Caco-2 (cell line): ENCODE measurements at regions not wholly inside any gene's neighbourhood (a gene's known extent, or its start where the extent isn't known, plus 50 kb on each side); places are given as distances from the start of the nearest gene placed in this dataset.

Experiments used
- BruUV-seq: library from RNA; stranded (reverse); fragments of 400-500 nt; replicated peaks from 2 replicates; lab custom pipeline; 2021; lab: Mats Ljungman, UMichigan
- CTCF ChIA-PET: fragments of 300-600 bp; sonication (Branson Sonifier 250); formaldehyde crosslinking; loops from one replicate; lab custom pipeline; 2022; ENCODE audit warnings: antibody characterized with exemption; lab: Charles Lee
- POLR2A ChIA-PET: fragments of 300-600 bp; sonication (Branson Sonifier 250); formaldehyde crosslinking; loops from one replicate; lab custom pipeline; 2022; ENCODE audit warnings: antibody characterized with exemption; lab: Charles Lee
- DNase-seq, 2 experiments: peaks; one replicate each; pipeline versions ENCODE4 v3.0.0 to v3.0.0-alpha.2; 2020 to 2022
- H3K27me3 ChIP-seq: replicated peaks from 2 replicates; pipeline ENCODE4 v1.6.0; 2011; ENCODE audit warnings: low read length; ENCODE audit not compliant: control insufficient read depth, insufficient read depth
- H3K36me3 ChIP-seq: 2 replicates; pipeline ENCODE4 v1.5.1; 2011; ENCODE audit warnings: low read length; ENCODE audit not compliant: control insufficient read depth, insufficient read depth
- H3K4me1 ChIP-seq: fragments of 250-450 bp; sonication (Bioruptor Pico); 2 replicates; pipeline ENCODE4 v1.5.1; 2020; ENCODE audit warnings: mild to moderate bottlenecking
- H3K4me3 ChIP-seq: 2 replicates; pipeline ENCODE4 v1.5.1; 2011; ENCODE audit warnings: low read depth, mild to moderate bottlenecking, control low read depth, low read length
- H3K9me3 ChIP-seq: fragments of 250-450 bp; sonication (Bioruptor Pico); 2 replicates; pipeline ENCODE4 v1.5.1; 2020; ENCODE audit warnings: mild to moderate bottlenecking, moderate library complexity
- H3K27ac Mint-ChIP-seq: one replicate; pipeline ENCODE4 v1.8.0; 2022; ENCODE audit warnings: mixed read lengths; ENCODE audit not compliant: unreplicated experiment
- H3K27me3 Mint-ChIP-seq: one replicate; pipeline ENCODE4 v1.8.0; 2022; ENCODE audit warnings: mixed read lengths; ENCODE audit not compliant: insufficient read depth, unreplicated experiment
- H3K36me3 Mint-ChIP-seq: one replicate; pipeline ENCODE4 v1.8.0; 2022; ENCODE audit warnings: mild to moderate bottlenecking, mixed read lengths; ENCODE audit not compliant: insufficient read depth, unreplicated experiment
- H3K4me1 Mint-ChIP-seq: one replicate; pipeline ENCODE4 v1.8.0; 2022; ENCODE audit warnings: low read depth, mixed read lengths; ENCODE audit not compliant: unreplicated experiment
- H3K4me3 Mint-ChIP-seq: one replicate; pipeline ENCODE4 v1.8.0; 2022; ENCODE audit warnings: mild to moderate bottlenecking, moderate library complexity, mixed read lengths; ENCODE audit not compliant: unreplicated experiment
- H3K9me3 Mint-ChIP-seq: one replicate; pipeline ENCODE4 v1.8.0; 2022; ENCODE audit warnings: mixed read lengths; ENCODE audit not compliant: unreplicated experiment
- CTCF ChIP-seq, 2 experiments: fragments of 200-600 bp in 1 of 2; IDR thresholded peaks; 1 replicate in 1 of 2; 2 replicates in 1 of 2; pipeline versions ENCODE4 v1.5.1 to v1.8.0; 2011 to 2022; ENCODE audit warnings: antibody characterized with exemption in 1 of 2, control low read depth in 1 of 2, inconsistent platforms in 1 of 2, low read depth in 1 of 2, low read length in 1 of 2, mild to moderate bottlenecking in 1 of 2, moderate library complexity in 1 of 2; ENCODE audit not compliant: insufficient read depth in 1 of 2, severe bottlenecking in 1 of 2, unreplicated experiment in 1 of 2
- intact Hi-C: fragments of 100-400 bp; cut with micrococcal nuclease; formaldehyde crosslinking; loops from one replicate; pipeline ENCODE4 v1.10.0; 2022; ENCODE audit not compliant: unreplicated experiment

- peaks cover 10% of the 10 kb centered on the region for H3K9me3 Mint-ChIP-seq
- no peak overlapping the region for H3K4me3 ChIP-seq
- H3K9me3 ChIP-seq = no peaks in the 10 kb centered on the region
- intact Hi-C loops = no loop called here
- DNase-seq = no peak
- no peaks in the 10 kb centered on the region for H3K27me3 Mint-ChIP-seq
- no peaks in the 10 kb centered on the region for H3K27me3 ChIP-seq
- peaks cover 9% of the 10 kb centered on the region; the same call in 1 of the 2 replicates for H3K4me1 ChIP-seq
- no peaks in the 10 kb centered on the region for H3K36me3 Mint-ChIP-seq
- H3K4me1 Mint-ChIP-seq = no peaks in the 10 kb centered on the region
- TF ChIP-seq CTCF (IDR thresholded peaks at IDR 0.05; ENCODE audit: insufficient read depth in 1 of 2, low read depth in 1 of 2, low read length in 1 of 2, severe bottlenecking in 1 of 2, unreplicated experiment in 1 of 2) = no peak
- H3K36me3 ChIP-seq = no peaks in the 10 kb centered on the region
- ChIA-PET CTCF (no interaction called here), POLR2A (no interaction called here)
- no peak overlapping the region for H3K4me3 Mint-ChIP-seq
- no peak overlapping the region for H3K27ac Mint-ChIP-seq
- BruUV-seq = no TSS peak
Observed at GRCh38 chr3:53422954-53423698, 71.3 kb upstream of the CACNA1D start.

GRCh38 chr3:53425936-53426335 lies 68.5 kb upstream of the CACNA1D start:
- Mint-ChIP-seq H3K27ac (no peak overlapping the region), H3K27me3 (peaks cover 10% of the 10 kb centered on the region), H3K4me3 (no peak overlapping the region), H3K4me1 (no peaks in the 10 kb centered on the region), H3K36me3 (no peaks in the 10 kb centered on the region), H3K9me3 (peaks cover 10% of the 10 kb centered on the region)
- no peaks in the 10 kb centered on the region; the same call in 1 of the 2 replicates for H3K27me3 ChIP-seq
- no peak for TF ChIP-seq CTCF (IDR thresholded peaks at IDR 0.05; ENCODE audit: insufficient read depth in 1 of 2, low read depth in 1 of 2, low read length in 1 of 2, severe bottlenecking in 1 of 2, unreplicated experiment in 1 of 2)
- intact Hi-C loops = no loop called here
- POLR2A ChIA-PET = no interaction called here
- CTCF ChIA-PET = no interaction called here
- DNase-seq = no peak
- H3K4me1 ChIP-seq = peaks cover 9% of the 10 kb centered on the region; the same call in 1 of the 2 replicates
- BruUV-seq = no TSS peak
- H3K9me3 ChIP-seq = no peaks in the 10 kb centered on the region
- no peaks in the 10 kb centered on the region for H3K36me3 ChIP-seq
- no peak overlapping the region for H3K4me3 ChIP-seq

- no peaks in the 10 kb centered on the region for H3K4me1 Mint-ChIP-seq
- H3K27ac Mint-ChIP-seq = no peak overlapping the region
- no peaks in the 10 kb centered on the region for H3K36me3 Mint-ChIP-seq
- Histone ChIP-seq H3K36me3 (no peaks in the 10 kb centered on the region), H3K27me3 (no peaks in the 10 kb centered on the region; the same call in 1 of the 2 replicates), H3K4me1 (peaks cover 9% of the 10 kb centered on the region; the same call in 1 of the 2 replicates), H3K9me3 (no peaks in the 10 kb centered on the region), H3K4me3 (no peak overlapping the region)
- BruUV-seq = no TSS peak
- intact Hi-C loops = loop anchor here (1.0 kb wide), 1 partner anchor 72 kb away; no protein-coding TSS in a partner anchor
- peaks cover 11% of the 10 kb centered on the region for H3K27me3 Mint-ChIP-seq
- no peak overlapping the region for H3K4me3 Mint-ChIP-seq
- DNase-seq = peak; percentile 44 to 49
- POLR2A ChIA-PET = no interaction called here
- TF ChIP-seq CTCF (IDR thresholded peaks at IDR 0.05; ENCODE audit: insufficient read depth in 1 of 2, low read depth in 1 of 2, low read length in 1 of 2, severe bottlenecking in 1 of 2, unreplicated experiment in 1 of 2) = peak in 1 of 2 experiments; percentile 44
- peaks cover under 1% of the 10 kb centered on the region for H3K9me3 Mint-ChIP-seq
- CTCF ChIA-PET = no interaction called here
Observed at GRCh38 chr3:53426918-53427317, 67.5 kb upstream of the CACNA1D start.
